HG02973 (cell line): ENCODE measurements at regions not wholly inside any gene's neighbourhood (a gene's known extent, or its start where the extent isn't known, plus 50 kb on each side); places are given as distances from the start of the nearest gene placed in this dataset.

Experiments used
- ATAC-seq: cut with Tn5 transposase; IDR thresholded peaks from one replicate; pipeline ENCODE4 v1.9.1; 2021; ENCODE audit warnings: moderate library complexity; ENCODE audit not compliant: unreplicated experiment

DNA sequence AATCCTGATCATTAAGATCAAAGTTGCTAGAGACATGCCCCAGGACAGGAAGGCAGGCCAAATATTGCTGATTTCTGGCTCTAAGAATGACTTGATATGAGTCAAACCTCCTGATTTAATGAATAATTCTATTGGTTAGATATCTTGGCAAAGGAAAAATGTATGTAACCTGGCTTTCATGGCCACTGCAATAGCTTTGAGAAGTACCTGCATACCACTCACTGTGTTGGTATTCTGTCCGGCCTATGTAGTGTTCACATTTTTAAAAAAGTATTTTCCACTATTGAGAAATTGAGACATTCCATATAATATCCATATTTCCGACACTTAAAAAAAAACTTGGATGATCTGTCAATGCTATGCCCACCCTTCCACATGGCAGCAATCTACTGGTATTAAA, 283.1 kb upstream of the SOX5 start:
- ATAC-seq = no peak

DNA sequence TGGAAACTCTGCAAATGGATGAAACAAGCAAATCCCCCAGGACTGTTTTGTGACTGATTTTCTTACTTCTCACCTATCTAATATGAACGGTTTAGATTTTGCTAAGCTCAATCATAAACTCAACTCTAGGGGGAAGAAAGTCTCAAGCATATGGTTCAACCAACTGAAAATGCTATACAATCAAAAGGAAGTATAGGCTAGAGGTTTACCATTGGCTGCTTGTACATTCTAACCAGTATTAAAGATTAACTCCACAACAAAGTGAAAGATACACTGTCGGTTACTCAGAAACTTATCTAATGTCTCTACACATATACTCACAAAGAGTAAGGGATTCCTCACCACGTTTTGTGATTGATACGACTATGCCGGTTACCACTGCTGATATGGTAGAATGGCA, 281.8 kb upstream of the SOX5 start:
- peak; percentile 77 for ATAC-seq

DNA sequence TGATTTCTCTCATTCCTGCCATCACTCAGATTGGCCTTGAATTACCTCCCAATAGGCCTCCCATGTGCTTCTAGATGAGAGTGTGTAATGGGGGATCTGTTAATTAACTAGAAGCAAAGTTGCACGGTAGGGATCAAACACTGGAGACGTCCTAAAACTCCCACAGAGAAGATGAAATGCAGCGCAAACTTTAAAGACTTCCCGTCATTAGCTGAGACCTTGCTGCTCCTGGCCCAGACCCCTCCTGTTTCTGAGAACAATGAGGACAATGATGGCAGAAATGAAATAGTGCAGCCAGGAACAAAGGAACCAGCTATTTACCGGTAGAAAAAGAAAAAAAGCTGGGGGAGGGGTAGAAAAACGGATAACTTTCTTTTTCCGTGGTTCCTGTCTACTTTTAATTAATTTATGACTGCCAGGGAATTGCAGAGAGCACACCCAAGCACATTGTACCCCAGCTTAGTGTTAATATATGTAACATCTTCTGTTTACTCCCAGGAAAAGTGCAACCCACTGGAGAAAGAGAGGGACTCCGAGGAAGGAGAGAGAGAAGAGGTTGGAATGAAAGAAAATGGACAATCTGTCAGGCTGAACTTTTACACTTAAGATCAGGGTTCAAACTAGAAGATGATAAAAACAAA, 280.7 kb upstream of the SOX5 start:
- ATAC-seq = no peak

DNA sequence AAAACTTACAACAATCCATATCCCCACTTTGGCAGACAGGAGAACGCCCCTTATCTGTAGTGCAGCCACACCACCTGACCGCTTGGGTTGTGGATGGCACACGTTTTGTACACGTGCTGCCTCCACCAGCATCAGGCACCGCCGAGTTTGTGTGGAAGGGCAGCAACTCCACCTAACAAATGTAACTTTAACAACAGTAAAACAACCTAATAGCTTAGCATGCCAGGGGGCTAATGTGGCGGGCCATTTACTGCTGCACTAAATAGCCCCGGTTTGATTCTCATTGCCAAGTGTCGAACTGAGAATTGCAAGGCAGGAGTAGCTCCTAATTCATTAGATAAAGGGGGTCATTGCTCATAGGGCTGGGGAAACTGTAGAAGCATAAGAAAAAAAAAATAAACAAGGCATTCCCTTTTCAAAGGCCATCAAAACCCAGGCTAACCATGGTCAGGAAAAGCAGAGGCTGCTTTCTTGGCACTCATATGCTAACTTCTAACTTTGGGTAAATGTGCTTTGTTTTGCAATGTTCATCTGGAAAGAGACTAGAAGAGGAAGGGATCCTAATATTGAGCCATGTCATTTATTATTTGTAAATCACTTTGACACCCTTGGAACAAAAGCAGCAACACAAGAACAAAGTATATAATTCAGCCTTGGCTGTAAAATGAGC, 279.7 kb upstream of the SOX5 start:
- ATAC-seq = no peak

DNA sequence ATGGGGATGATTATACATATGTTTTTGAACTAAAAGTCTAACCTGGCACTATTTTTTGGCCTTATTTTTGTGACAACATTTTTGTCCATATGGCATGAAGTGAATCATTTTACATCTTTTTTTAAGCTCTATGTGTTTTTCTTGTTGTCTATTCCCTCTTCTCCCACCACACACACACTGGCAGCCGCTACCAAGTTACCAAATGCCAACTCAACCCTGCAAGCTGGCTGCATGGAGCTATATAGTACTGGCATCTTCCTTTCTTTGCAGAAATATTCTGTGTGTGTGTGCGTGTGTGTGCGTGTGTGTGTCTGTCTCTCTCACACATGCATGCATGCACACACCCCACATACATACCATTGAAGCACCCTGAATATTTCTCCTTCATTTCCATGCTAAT, 278.9 kb upstream of the SOX5 start:
- no peak for ATAC-seq

DNA sequence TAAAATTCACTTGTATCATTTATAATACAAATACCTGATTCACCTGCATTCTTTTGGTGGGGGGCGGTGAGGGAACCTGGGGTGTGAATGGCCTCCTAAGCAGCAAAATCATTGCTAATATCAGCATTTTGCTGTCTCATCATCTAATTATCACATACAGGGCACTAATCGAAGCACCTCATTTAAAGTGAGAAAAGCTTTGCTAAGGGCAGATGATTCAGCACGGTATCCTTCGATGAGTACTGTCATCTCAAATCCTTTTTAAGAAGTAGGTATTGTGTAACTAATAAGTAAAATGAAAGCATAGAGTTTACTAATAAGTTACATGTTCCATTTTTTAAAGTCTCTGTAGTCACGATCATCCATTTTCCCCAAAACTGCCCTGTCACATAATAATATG, 278.1 kb upstream of the SOX5 start:
- ATAC-seq = no peak

DNA sequence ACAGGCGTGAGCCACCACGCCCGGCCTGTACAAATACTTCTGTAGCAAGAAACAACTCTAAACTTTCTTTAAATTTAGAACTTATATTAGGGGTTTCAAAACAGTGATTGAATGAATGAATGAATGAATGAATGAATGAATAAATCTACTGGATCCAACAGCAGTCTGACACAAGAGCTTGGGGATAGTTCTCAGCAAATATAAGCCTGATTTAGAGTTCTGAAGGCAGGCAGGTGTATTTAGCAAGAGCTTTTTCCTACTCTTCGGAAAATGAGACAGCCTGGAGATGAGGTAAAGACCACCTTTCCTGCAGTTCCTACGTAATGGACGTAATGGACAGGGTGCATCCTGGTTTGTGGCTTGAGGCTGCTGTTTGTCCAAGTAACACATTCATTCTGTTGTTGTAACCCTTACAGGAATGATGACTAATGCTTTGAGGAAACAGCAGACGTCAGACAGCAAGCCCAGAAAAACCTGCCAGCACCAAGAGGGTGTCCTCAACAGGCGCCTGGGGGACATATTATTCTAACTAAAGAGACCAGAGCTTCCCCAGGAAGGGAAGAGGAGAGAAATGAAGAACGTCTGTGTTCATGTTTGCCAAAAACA, 277.4 kb upstream of the SOX5 start:
- ATAC-seq = no peak

DNA sequence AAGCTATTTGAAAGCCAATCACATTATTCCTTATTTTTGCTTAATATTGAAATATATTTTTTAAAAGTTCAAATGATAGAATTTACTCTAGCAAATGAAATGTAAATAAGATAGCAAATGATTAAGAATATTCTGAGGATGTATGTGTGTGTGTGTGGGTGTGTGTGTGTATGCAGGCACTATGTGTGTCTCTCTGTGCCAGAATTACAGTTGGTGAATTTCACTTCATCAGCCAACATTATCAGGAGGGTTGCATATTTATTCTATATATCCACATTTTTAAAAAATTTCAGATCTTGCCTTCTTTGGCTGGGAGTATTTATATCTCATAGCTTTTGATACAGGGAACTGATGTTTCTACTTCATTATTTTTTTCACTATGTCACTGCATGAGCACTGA, 274.9 kb upstream of the SOX5 start:
- ATAC-seq = no peak

DNA sequence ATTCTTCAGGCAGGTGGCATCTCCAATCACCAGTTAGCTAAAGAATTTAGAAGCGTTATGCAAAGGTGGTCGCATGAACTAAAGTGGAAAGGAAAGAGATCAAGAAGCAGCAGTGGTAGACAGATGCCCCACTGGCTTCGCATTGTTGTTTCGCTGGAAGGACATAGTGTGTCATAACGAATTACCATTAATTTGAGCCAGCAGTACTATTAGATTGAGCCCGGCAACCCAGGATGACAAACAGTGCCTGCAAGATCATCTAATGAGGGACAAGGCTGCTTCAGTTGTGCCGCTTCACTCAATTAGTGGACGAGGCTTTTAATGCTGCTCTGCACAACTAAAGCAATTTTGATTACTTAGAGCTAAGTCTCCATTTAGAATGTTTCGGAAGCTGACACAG, 274.5 kb upstream of the SOX5 start:
- ATAC-seq = no peak

DNA sequence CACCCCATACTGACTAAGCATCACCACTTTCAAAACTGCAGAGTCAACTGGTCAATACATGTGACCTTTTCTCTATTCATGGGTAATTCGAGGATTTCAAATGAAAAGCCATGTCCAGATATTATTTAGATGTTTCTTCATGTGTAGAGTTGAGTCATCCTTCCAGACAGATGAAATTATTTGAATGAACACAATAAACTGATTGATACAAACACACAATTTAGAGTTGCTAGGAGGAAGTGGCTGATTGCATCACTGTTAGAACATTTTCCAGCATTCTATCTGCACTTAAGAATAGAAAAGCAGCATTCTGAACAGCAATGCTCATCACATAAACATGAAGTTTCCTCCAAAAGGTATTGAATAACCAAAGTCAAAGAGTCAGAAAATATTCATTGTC, 273.5 kb upstream of the SOX5 start:
- ATAC-seq = no peak

DNA sequence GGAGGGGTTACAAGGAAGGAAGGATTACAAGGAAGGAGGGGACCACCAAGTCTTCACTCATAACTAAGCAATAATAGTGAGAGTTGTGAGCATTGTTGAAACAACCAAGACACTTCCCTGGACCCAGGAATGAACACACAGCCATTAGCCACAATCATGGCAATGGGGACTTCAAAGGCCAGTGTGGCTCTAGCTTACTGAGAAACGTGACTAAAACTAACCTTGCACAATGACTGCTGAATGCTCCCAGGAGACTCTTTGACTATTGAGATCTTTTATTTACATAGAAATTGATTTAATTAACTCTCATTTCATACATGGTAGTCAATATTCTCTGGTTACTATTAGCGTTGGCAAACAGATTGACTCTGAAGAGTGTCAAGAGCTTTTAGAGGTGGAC, 263.0 kb upstream of the SOX5 start:
- no peak for ATAC-seq

DNA sequence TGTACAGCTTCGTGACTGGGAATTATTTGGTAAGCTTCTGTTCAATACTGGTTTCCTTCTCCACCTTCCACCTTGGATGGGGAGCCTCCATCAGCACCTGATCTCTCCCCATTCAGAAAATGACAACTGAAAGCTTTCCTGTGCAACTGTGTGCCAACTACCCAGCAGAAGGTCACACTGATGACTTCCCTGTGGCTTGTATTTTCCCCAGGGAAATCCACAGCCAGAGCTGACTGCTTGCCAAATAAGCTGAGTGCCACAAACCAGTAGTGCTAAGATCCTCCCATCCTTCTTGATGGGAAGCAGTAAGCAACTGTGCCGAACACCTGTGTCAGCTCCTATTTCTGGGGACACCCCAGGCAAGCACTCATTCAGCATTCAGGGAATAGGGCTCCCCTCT, 257.2 kb upstream of the SOX5 start:
- no peak for ATAC-seq

DNA sequence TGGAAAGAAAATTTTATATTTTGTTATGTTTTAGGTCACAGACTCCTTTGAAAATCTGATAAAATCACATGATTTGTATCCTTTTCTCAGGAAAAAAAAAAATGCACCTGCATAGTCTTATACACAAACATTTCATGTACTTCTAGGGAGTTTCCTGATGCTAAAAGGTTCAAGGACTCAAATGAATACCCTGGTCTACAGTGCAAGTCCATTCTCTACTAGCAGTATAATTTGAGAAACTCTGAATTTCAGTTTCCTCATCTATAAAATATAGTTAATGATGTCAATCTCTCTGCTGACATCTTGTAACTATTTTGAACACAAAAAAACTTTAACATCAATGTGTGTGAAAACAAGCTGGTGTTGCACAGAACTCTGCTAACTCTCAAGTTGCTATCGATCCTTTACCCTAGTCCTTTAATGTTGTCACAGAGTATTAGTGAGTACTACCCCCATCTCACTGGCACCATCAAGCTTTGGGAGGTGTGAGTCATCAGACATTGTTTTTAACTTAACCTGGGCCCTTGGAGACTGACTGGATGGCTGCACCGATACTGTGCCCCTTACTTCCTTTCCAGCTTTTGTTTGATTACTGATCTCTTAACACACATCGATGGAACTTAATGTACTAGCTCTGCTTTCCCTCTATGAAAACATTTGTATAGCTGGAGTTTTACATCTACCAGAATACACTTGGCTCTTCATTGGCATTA, 251.9 kb upstream of the SOX5 start:
- ATAC-seq = no peak

DNA sequence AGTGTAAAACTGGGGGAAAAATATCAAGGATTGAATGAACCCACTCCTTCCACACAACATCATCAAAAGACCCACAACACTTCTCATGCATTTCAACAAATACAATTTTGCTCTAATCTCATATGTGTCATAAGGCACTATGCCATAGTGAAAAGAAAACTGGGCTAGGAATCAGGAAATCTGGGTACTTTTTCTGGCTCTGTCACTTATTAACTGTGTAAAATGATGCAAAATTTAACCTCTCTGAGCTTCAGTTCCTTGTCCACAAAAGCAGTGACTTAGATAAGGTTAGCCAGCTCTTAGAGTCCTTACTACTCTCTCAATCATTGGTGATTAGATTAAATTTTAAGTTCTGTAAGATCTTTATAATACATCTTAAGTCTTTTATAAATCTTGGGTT, 250.5 kb upstream of the SOX5 start:
- no peak for ATAC-seq

DNA sequence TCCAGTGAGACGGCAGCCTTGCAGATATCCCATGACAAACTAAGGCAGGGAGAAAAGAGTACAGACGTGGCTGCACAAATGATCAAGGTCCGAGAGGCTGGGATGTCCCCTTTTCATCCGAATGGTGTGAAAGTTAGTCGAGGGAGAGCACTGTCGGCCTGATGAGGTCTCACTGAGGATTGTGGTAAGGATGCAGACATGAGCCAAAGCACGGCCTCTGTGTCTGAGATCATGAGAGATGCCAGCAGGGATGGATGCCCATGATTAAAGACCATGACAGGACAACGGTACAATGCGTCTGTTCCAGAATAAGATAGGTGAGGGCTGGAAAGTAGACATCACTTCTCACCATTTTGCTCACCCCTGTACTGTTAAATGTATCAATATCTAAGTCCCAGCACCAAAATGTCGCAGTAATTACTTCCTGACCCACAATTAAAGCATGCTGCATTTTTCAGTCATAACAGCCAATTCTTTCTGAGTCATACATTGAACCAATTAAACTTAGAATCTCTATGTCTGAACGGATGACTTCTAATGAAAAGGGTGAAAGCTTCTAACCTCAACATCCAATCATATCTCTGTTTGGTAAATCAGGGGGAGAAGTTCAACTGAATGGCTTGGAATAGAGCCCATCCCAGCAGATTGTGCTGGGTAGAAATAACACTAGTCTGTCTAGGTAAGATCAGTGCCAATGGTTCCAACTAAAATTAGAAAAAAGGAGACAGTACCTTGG, 249.6 kb upstream of the SOX5 start:
- no peak for ATAC-seq

DNA sequence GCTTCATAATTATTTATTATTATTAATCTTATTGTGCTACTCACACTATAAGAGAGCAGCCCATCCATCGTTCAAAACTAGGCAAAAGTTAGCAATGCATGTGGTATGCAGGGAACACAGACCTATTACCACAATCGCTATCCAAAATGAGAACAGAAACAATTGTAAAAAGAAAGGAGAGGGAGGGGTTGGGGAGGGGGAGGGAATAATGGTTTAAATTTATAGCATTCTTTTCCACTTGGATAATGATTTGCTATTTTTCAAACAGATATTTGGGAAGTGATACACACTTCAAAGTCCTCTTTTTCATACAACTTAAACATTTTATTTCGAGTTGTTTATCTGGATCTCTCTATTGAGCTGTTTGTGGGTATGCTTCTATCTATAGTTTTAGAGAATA, 248.6 kb upstream of the SOX5 start:
- no peak for ATAC-seq

DNA sequence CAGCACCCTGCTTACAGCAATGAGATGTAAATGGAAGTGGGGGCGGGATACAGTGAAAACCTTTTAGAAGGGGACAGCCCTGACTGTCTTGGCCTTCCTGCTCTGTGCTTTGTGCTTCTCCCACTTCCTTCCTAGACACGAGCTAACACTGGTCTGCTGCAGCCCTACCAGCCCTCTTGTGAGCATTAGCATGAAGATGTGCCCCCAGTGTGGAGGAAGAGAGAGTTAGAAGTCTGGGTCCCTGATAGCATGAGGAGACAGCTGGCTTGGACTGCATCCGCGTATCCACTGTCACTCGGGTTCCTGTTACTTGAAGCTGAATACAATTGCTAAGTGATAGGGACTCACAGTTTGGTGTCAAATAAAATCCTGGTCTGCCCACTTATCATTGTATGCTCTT, 248.1 kb upstream of the SOX5 start:
- ATAC-seq = no peak

DNA sequence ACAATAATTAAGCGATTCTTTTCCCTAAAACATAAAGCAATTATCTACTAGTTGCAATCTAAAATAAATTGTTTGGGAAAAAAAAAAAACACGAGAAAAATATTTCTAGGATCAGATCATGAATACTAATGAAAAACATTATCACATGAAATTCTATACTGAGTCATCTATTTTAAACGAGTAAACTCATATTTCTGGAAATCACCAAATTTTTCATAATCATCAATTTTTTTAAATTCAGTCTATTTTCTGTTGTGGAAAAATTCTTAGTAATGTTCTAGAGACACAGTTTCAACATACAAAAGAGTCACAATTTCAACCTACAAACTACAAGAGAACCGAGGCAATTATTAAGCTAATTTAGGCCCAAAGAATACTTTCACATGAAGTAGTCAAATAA, 245.6 kb upstream of the SOX5 start:
- ATAC-seq = no peak

DNA sequence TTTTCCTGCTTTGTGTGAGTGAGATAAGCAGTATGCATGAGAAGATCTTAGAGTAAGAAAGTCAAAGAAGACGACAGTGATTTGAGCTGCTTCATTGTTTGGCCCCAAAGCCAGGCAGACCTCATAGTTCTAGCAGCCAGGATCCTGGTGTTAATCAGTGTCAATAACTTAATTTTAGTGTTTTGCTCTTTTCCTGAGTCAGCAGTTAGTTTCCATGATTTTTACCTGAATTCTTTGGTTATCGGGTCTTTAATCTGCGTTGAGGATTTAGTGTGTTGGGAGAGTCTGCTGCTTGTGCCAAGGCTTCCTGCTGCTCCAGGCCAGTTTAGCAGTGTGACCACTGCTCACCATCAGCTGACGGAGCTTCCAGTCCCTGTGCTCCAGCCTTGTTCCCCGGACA, 241.6 kb upstream of the SOX5 start:
- no peak for ATAC-seq

DNA sequence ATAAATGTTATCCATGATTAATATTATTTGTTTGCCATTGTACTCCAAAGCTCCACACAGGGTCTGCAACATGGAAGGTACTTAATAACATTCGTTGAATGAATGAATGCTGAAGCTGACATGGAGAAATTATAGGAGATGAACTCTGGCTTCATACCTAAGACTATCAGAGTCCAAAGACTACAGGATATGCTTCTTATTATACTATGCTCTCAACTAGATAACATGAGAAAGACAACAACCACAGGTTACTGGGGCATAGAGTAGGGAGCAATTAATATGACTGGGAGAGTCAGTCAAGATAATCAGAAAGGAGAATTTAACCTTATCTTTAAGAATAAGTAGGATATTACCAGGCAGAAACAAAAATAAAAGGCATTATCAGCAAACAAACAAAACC, 236.3 kb upstream of the SOX5 start:
- no peak for ATAC-seq

DNA sequence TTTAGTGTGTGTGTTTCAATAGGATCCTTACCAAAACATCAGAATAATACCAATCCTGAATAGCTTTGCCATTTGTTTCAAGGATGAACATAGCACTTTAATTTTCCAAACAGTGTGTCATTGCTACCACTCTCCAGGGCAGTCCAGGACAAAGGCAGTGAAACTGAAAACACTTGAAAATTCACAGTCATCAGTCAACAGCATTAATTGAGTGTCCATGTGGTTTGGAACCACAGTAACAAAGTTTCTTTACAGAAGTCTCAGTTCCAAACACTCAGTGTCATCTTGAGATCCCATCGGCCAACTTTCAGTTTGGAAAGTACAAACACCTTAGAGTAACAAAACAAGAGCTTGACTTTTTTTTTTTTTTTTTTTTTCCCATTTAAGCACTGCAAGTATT, 228.4 kb upstream of the SOX5 start:
- ATAC-seq = peak; percentile 93
